PC-9 (cell line): ENCODE measurements at regions not wholly inside any gene's neighbourhood (a gene's known extent, or its start where the extent isn't known, plus 50 kb on each side); places are given as distances from the start of the nearest gene placed in this dataset.

Experiments
- EZH2 ChIP-seq: fragments of 200-600 bp; sonication (generic); IDR thresholded peaks from 2 replicates; pipeline ENCODE4 v1.8.0; 2017; ENCODE audit warnings: antibody characterized with exemption, low read depth
- TF ChIP-seq, protein P1 (sequence below): fragments of 200-600 bp; sonication (generic); conservative IDR thresholded peaks from 2 replicates; pipeline ENCODE4 v1.6.1; 2017; ENCODE audit warnings: mixed run types, antibody characterized with exemption, mild to moderate bottlenecking, moderate library complexity

DNA sequence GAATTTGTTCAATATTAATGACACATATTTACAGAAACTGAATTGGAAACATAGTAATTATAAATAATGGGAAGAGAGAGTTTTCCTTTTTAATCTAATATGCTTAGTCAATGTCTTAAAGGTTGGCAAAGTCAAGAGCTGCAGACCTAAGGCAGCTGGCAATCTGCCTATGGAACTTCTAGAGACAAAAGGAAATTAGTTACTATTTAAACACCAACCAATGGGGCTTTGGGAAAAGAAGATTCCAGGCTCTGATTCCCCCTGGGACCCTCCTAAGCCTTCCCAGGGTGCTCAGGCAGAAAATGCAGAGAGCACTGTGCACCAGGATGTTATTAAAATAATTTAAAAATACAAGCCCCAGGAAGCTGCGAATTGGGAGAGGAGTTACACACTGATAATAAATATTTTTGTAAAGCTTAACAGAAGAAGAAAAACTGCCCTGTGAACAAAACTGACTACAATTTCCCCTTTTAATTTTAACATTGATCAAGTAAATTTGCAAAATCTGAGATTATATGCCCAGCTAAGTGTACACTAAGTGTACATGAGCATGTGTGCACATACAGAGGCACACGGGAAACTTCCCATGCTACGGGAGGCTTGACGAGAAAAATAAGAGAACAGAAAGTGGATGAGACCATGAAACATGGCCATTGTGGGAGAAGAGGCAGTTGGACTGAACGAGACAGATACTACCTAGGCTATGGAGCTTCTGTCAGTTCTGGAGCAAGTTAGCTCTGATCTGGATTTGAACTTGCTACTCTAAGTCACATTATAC, 77.4 kb upstream of the ADAMTS16 start:
- TF ChIP-seq EZH2, result no peak
- TF ChIP-seq, protein P1, sequence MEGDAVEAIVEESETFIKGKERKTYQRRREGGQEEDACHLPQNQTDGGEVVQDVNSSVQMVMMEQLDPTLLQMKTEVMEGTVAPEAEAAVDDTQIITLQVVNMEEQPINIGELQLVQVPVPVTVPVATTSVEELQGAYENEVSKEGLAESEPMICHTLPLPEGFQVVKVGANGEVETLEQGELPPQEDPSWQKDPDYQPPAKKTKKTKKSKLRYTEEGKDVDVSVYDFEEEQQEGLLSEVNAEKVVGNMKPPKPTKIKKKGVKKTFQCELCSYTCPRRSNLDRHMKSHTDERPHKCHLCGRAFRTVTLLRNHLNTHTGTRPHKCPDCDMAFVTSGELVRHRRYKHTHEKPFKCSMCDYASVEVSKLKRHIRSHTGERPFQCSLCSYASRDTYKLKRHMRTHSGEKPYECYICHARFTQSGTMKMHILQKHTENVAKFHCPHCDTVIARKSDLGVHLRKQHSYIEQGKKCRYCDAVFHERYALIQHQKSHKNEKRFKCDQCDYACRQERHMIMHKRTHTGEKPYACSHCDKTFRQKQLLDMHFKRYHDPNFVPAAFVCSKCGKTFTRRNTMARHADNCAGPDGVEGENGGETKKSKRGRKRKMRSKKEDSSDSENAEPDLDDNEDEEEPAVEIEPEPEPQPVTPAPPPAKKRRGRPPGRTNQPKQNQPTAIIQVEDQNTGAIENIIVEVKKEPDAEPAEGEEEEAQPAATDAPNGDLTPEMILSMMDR, result no peak
